ENCODE measurements at regions not wholly inside any gene's neighbourhood (a gene's known extent, or its start where the extent isn't known, plus 50 kb on each side); places are given as distances from the start of the nearest gene placed in this dataset.
"Not testable (repeated sequence)": the region's sequence is repeated elsewhere in the genome, so short reads cannot be mapped to it uniquely, and the experiment has no call there.

- Histone ChIP-seq H3K27ac (ENCODE audit: low read depth, low read length, severe bottlenecking) (no peak overlapping the region), H3K36me3 (ENCODE audit: control insufficient read depth, insufficient read depth, low read length) (no peaks in the 10 kb centered on the region)
- WGBS, 2 experiments (ENCODE audit: insufficient coverage in 2 of 2), result 82 to 92% methylated on average over 1 to 2 of the region's 2 CpGs
Measured at GRCh38 chrX:40530509-40530908, 50.3 kb upstream of the ATP6AP2 start.

GRCh38 chrX:40527543-40527942 is 53.2 kb upstream of the ATP6AP2 start:
- no peak overlapping the region for H3K4me3 ChIP-seq (ENCODE audit: extremely low read depth, insufficient read depth, low read length, poor library complexity, severe bottlenecking)
- H3K27ac ChIP-seq (ENCODE audit: low read depth, low read length, severe bottlenecking), result no peak overlapping the region
- H3K9me3 ChIP-seq (ENCODE audit: control insufficient read depth, low read length), result no peaks in the 10 kb centered on the region
- no peaks in the 10 kb centered on the region for H3K36me3 ChIP-seq (ENCODE audit: control insufficient read depth, insufficient read depth, low read length)
- WGBS, 2 experiments (ENCODE audit: insufficient coverage in 2 of 2), result 92% methylated on average over 2 of the region's 3 CpGs; no CpG with 5 or more reads in 1 of the 2 experiments
- no peaks in the 10 kb centered on the region for H3K4me1 ChIP-seq (ENCODE audit: control insufficient read depth, insufficient read depth, low read length, poor library complexity, severe bottlenecking)

More at GRCh38 chrX:40530509-40530908, 50.3 kb upstream of the ATP6AP2 start:
- Histone ChIP-seq H3K9me3 (ENCODE audit: control insufficient read depth, low read length) (no peaks in the 10 kb centered on the region), H3K4me1 (ENCODE audit: control insufficient read depth, insufficient read depth, low read length, poor library complexity, severe bottlenecking) (no peaks in the 10 kb centered on the region), H3K4me3 (ENCODE audit: extremely low read depth, insufficient read depth, low read length, poor library complexity, severe bottlenecking) (no peak overlapping the region)

DNA sequence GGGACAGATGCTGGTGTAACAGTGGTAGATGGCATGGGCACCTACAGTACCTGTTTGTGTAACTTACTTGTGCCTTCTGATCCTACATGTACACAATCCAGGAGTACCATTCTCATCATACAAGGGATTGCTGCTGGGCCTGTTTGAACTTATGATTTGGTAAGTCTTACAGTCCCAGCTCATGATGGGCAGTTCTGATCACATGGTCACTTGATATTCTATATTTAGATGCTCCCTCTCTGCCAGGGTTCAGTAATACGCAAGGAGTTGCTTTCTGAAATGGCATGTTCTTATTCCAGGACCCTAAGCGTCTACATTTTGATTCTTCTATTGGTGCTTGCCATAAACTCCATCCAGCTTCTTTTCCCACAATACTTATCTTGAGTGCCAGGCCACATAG is 54.4 kb upstream of the ATP6AP2 start:
- Histone ChIP-seq H3K4me3 (ENCODE audit: extremely low read depth, insufficient read depth, low read length, poor library complexity, severe bottlenecking) (no peak overlapping the region), H3K4me1 (ENCODE audit: control insufficient read depth, insufficient read depth, low read length, poor library complexity, severe bottlenecking) (no peaks in the 10 kb centered on the region), H3K36me3 (ENCODE audit: control insufficient read depth, insufficient read depth, low read length) (no peaks in the 10 kb centered on the region), H3K9me3 (ENCODE audit: control insufficient read depth, low read length) (no peaks in the 10 kb centered on the region), H3K27ac (ENCODE audit: low read depth, low read length, severe bottlenecking) (no peak overlapping the region)
- 94% methylated on average over 2 of the region's 2 CpGs; no CpG with 5 or more reads in 1 of the 2 experiments for WGBS, 2 experiments (ENCODE audit: insufficient coverage in 2 of 2)

DNA sequence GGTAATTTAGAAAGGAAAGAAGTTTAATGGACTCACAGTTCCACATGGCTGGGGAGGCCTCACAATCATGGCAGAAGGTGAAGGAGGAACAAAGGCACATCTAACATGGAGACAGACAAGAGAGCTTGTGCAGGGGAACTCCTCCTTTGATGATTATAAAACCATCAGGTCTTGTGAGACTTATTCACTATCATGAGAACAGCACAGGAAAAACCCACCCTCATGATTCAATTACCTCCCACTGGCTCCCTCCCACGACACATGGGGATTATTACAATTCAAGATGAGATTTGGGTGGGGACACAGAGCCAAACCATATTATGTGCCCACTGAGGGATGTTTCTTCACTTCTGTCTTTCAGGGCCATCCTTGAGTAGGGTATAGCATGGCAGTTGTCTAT is 54.9 kb upstream of the ATP6AP2 start:
- 60% methylated on average over 1 of the region's 1 CpG; no CpG with 5 or more reads in 1 of the 2 experiments for WGBS, 2 experiments (ENCODE audit: insufficient coverage in 2 of 2)
- not testable (repeated sequence) for H3K9me3 ChIP-seq (ENCODE audit: control insufficient read depth, low read length); H3K4me1 ChIP-seq (ENCODE audit: control insufficient read depth, insufficient read depth, low read length, poor library complexity, severe bottlenecking); H3K36me3 ChIP-seq (ENCODE audit: control insufficient read depth, insufficient read depth, low read length); H3K4me3 ChIP-seq (ENCODE audit: extremely low read depth, insufficient read depth, low read length, poor library complexity, severe bottlenecking); H3K27ac ChIP-seq (ENCODE audit: low read depth, low read length, severe bottlenecking)

DNA sequence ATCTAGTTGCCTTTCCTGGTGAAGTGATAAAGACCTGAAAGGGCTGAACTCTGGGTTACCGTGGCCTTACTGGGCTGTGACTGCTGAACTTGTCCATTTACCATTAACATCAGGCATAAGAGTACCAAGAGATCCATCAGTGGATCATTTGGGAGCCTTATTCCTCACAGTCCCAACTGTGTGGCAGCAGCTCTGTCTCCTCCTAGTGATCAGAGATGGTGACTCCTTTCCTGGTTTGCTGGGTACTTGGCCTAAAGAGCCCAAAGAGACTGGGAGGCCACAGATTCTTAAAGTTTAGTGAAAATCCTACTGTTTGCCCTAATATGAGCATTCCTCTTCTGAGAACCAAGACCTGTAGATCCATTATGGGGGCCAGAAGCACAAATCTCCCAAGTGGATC is 56.3 kb upstream of the ATP6AP2 start:
- Histone ChIP-seq H3K4me3 (ENCODE audit: extremely low read depth, insufficient read depth, low read length, poor library complexity, severe bottlenecking) (no peak overlapping the region), H3K9me3 (ENCODE audit: control insufficient read depth, low read length) (no peaks in the 10 kb centered on the region), H3K27ac (ENCODE audit: low read depth, low read length, severe bottlenecking) (no peak overlapping the region), H3K36me3 (ENCODE audit: control insufficient read depth, insufficient read depth, low read length) (no peaks in the 10 kb centered on the region), H3K4me1 (ENCODE audit: control insufficient read depth, insufficient read depth, low read length, poor library complexity, severe bottlenecking) (no peaks in the 10 kb centered on the region)
- WGBS, 2 experiments (ENCODE audit: insufficient coverage in 2 of 2), result 100% methylated on average over 1 of the region's 1 CpG; no CpG with 5 or more reads in 1 of the 2 experiments

- H3K4me1 ChIP-seq (ENCODE audit: control insufficient read depth, insufficient read depth, low read length, poor library complexity, severe bottlenecking), result no peaks in the 10 kb centered on the region
- no peaks in the 10 kb centered on the region for H3K9me3 ChIP-seq (ENCODE audit: control insufficient read depth, low read length)
- no peak overlapping the region for H3K27ac ChIP-seq (ENCODE audit: low read depth, low read length, severe bottlenecking)
- H3K4me3 ChIP-seq (ENCODE audit: extremely low read depth, insufficient read depth, low read length, poor library complexity, severe bottlenecking), result no peak overlapping the region
- WGBS, 2 experiments (ENCODE audit: insufficient coverage in 2 of 2), result 86 to 100% methylated on average over 1 of the region's 3 CpGs
- no peaks in the 10 kb centered on the region for H3K36me3 ChIP-seq (ENCODE audit: control insufficient read depth, insufficient read depth, low read length)
Measured at GRCh38 chrX:40523852-40524251, 56.9 kb upstream of the ATP6AP2 start.

GRCh38 chrX:40521868-40522450 is 58.8 kb upstream of the ATP6AP2 start:
- 90% methylated on average over 4 of the region's 11 CpGs; no CpG with 5 or more reads in 1 of the 2 experiments for WGBS, 2 experiments (ENCODE audit: insufficient coverage in 2 of 2)
- Histone ChIP-seq H3K9me3 (ENCODE audit: control insufficient read depth, low read length) (no peaks in the 10 kb centered on the region), H3K27ac (ENCODE audit: low read depth, low read length, severe bottlenecking) (no peak overlapping the region), H3K4me3 (ENCODE audit: extremely low read depth, insufficient read depth, low read length, poor library complexity, severe bottlenecking) (no peak overlapping the region), H3K36me3 (ENCODE audit: control insufficient read depth, insufficient read depth, low read length) (no peaks in the 10 kb centered on the region), H3K4me1 (ENCODE audit: control insufficient read depth, insufficient read depth, low read length, poor library complexity, severe bottlenecking) (no peaks in the 10 kb centered on the region)

DNA sequence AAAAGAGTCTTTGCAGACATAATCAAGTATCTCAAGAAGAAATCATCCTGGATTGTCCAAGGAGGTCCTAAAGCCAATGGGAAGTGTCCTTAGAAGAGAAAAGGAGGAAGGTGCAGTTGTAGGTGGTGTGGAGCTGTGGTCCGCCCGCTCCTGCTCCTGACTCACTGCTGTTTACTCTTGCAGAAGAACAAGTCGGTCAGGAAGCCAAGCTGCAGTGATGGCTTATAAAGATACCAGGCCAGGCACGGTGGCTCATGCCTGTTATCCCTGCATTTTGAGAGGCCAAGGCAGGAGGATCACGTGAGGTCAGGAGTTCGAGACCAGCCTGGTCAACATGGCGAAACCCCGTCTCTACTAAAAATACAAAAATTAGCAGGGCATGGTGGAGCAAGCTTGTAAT is 66.4 kb upstream of the ATP6AP2 start:
- no peaks in the 10 kb centered on the region for H3K9me3 ChIP-seq (ENCODE audit: control insufficient read depth, low read length)
- no peaks in the 10 kb centered on the region for H3K36me3 ChIP-seq (ENCODE audit: control insufficient read depth, insufficient read depth, low read length)
- H3K27ac ChIP-seq (ENCODE audit: low read depth, low read length, severe bottlenecking), result no peak overlapping the region
- 85 to 87% methylated on average over 4 to 5 of the region's 8 CpGs for WGBS, 2 experiments (ENCODE audit: insufficient coverage in 2 of 2)
- H3K4me1 ChIP-seq (ENCODE audit: control insufficient read depth, insufficient read depth, low read length, poor library complexity, severe bottlenecking), result no peaks in the 10 kb centered on the region
- H3K4me3 ChIP-seq (ENCODE audit: extremely low read depth, insufficient read depth, low read length, poor library complexity, severe bottlenecking), result no peak overlapping the region

GRCh38 chrX:40513835-40514234 is 66.9 kb upstream of the ATP6AP2 start:
- no peaks in the 10 kb centered on the region for H3K9me3 ChIP-seq (ENCODE audit: control insufficient read depth, low read length)
- no peaks in the 10 kb centered on the region for H3K4me1 ChIP-seq (ENCODE audit: control insufficient read depth, insufficient read depth, low read length, poor library complexity, severe bottlenecking)
- H3K27ac ChIP-seq (ENCODE audit: low read depth, low read length, severe bottlenecking), result no peak overlapping the region
- H3K4me3 ChIP-seq (ENCODE audit: extremely low read depth, insufficient read depth, low read length, poor library complexity, severe bottlenecking), result no peak overlapping the region
- no peaks in the 10 kb centered on the region for H3K36me3 ChIP-seq (ENCODE audit: control insufficient read depth, insufficient read depth, low read length)
- 90 to 95% methylated on average over 4 of the region's 7 CpGs for WGBS, 2 experiments (ENCODE audit: insufficient coverage in 2 of 2)

GRCh38 chrX:40513012-40513411 is 67.8 kb upstream of the ATP6AP2 start:
- no peaks in the 10 kb centered on the region for H3K9me3 ChIP-seq (ENCODE audit: control insufficient read depth, low read length)
- no peak overlapping the region for H3K4me3 ChIP-seq (ENCODE audit: extremely low read depth, insufficient read depth, low read length, poor library complexity, severe bottlenecking)
- 90 to 100% methylated on average over 2 of the region's 5 CpGs for WGBS, 2 experiments (ENCODE audit: insufficient coverage in 2 of 2)
- H3K4me1 ChIP-seq (ENCODE audit: control insufficient read depth, insufficient read depth, low read length, poor library complexity, severe bottlenecking), result no peaks in the 10 kb centered on the region
- no peaks in the 10 kb centered on the region for H3K36me3 ChIP-seq (ENCODE audit: control insufficient read depth, insufficient read depth, low read length)
- no peak overlapping the region for H3K27ac ChIP-seq (ENCODE audit: low read depth, low read length, severe bottlenecking)

DNA sequence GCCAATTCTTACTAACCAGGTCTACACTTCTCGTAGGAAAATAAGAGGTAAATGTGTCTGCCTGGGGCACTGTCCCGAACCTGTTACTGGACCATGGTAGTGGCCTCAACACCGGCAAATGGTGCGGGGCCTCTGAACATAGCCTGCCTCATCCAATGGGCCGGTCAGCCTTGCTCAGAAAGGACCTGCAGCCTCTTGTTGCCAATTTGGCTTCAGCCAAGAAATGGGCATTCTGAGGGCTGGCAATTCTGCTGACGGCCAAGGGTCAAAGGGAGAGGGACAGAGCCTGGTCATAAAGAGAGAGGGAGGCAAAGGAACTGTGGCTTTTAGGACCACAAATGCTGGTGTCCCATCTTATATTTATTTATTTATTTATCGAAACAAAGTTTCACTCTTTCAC is 69.5 kb upstream of the ATP6AP2 start:
- Histone ChIP-seq H3K36me3 (ENCODE audit: control insufficient read depth, insufficient read depth, low read length) (no peaks in the 10 kb centered on the region), H3K9me3 (ENCODE audit: control insufficient read depth, low read length) (no peaks in the 10 kb centered on the region), H3K27ac (ENCODE audit: low read depth, low read length, severe bottlenecking) (no peak overlapping the region), H3K4me3 (ENCODE audit: extremely low read depth, insufficient read depth, low read length, poor library complexity, severe bottlenecking) (no peak overlapping the region), H3K4me1 (ENCODE audit: control insufficient read depth, insufficient read depth, low read length, poor library complexity, severe bottlenecking) (no peaks in the 10 kb centered on the region)
- WGBS, 2 experiments (ENCODE audit: insufficient coverage in 2 of 2), result 93 to 100% methylated on average over 2 to 3 of the region's 7 CpGs
